ENCODE measurements at regions not wholly inside any gene's neighbourhood (a gene's known extent, or its start where the extent isn't known, plus 50 kb on each side); places are given as distances from the start of the nearest gene placed in this dataset.

DNA sequence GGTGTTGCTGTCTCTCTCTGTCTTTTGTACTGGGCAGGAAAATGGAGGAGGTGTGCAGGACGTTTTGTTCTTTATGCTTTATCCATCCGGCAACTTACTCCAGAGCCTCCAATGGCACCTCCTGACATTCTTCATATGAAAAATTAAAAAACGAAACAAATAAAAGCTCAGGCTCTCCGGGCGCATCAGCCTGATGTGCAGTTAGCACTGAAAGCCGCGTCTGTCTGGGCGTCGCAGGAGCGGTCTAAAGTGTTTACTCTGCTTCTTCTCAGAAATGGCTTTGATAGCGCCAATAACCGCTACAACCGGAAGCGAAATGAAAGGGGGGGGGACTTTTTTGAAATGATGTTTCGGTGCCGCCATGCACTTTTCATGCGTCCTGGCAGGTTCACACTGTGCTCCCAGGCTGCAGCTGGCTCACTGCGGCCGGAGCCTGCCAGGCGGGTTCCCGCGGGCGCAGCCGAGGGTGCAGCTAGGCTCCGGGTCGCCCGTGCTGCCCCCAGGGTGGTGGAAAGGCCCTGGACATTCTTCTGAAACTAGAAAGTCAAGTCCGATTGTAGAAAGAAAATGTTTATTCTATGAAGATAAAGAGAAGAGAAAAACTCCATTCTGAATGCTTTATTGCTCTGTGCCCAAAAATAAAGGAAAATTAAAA, 407.7 kb upstream of the IRX1 start:
- H4K20me1 ChIP-seq (ENCODE audit: insufficient read depth, low read length, poor library complexity, severe bottlenecking): no peaks in the 10 kb centered on the region
- no peak for TF ChIP-seq EZH2phosphoT487 (IDR thresholded peaks at IDR 0.05; ENCODE audit: borderline replicate concordance)
- TF ChIP-seq, protein P1, sequence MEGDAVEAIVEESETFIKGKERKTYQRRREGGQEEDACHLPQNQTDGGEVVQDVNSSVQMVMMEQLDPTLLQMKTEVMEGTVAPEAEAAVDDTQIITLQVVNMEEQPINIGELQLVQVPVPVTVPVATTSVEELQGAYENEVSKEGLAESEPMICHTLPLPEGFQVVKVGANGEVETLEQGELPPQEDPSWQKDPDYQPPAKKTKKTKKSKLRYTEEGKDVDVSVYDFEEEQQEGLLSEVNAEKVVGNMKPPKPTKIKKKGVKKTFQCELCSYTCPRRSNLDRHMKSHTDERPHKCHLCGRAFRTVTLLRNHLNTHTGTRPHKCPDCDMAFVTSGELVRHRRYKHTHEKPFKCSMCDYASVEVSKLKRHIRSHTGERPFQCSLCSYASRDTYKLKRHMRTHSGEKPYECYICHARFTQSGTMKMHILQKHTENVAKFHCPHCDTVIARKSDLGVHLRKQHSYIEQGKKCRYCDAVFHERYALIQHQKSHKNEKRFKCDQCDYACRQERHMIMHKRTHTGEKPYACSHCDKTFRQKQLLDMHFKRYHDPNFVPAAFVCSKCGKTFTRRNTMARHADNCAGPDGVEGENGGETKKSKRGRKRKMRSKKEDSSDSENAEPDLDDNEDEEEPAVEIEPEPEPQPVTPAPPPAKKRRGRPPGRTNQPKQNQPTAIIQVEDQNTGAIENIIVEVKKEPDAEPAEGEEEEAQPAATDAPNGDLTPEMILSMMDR (conservative IDR thresholded peaks at IDR 0.05; ENCODE audit: low read length): no peak
- no peaks in the 10 kb centered on the region for H3K4me1 ChIP-seq (ENCODE audit: insufficient read depth, low read length, poor library complexity, severe bottlenecking)
- H3K9ac ChIP-seq (ENCODE audit: low read depth, low read length, poor library complexity, severe bottlenecking): no peak overlapping the region
- no peak overlapping the region for H3K4me3 ChIP-seq (ENCODE audit: low read length, poor library complexity, severe bottlenecking)
- H3K36me3 ChIP-seq (ENCODE audit: insufficient read depth, low read length): no peaks in the 10 kb centered on the region
- no peaks in the 10 kb centered on the region for H3K27me3 ChIP-seq (ENCODE audit: insufficient read depth, low read length, poor library complexity, severe bottlenecking)
- no peak overlapping the region for H3K4me2 ChIP-seq (ENCODE audit: low read depth, low read length, poor library complexity, severe bottlenecking)
- H3F3A ChIP-seq (ENCODE audit: low read depth): no peaks in the 10 kb centered on the region
- H3K79me2 ChIP-seq (ENCODE audit: insufficient read depth, low read length): no peaks in the 10 kb centered on the region
- no peaks in the 10 kb centered on the region for H3K9me2 ChIP-seq (replicated peaks; ENCODE audit: low read depth, low read length)
- H2AFZ ChIP-seq (ENCODE audit: low read length): no peak overlapping the region
- no peaks in the 10 kb centered on the region; the same call in 1 of the 2 replicates for H3K9me3 ChIP-seq (ENCODE audit: insufficient read depth, low read depth, low read length)

DNA sequence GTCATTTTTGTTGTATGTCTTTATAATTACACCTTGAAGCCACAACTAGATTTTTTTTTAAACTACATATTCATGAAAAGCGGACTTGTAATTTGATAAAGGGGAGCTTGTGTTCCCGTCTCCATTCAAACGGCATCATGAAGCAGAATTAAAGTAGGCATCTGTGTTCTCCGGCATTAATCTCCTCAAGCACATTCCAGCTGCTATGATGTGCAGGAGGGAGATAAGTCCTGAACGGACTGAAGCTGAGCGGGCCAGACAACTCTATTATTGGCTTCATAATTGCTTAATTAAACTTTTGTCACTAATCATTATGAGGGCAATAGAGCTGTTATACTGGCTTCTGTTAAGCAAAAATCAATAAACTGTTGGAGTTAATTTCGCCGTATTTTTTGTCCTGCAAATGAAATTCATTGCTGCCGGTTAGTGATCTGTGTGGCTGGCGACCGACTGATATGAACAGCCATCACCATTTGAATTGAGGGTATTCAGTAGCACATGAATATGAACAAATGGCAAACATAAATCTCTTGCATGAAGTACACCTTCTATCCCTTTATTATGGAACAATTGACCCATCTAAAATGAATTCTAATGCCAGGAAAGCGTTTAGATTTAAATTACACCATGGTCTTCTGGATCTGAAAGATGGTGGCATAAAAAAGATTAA, 408.8 kb upstream of the IRX1 start:
- no peaks in the 10 kb centered on the region for H4K20me1 ChIP-seq (ENCODE audit: insufficient read depth, low read length, poor library complexity, severe bottlenecking)
- no peak overlapping the region for H3K4me3 ChIP-seq (ENCODE audit: low read length, poor library complexity, severe bottlenecking)
- H3K27me3 ChIP-seq (ENCODE audit: insufficient read depth, low read length, poor library complexity, severe bottlenecking): no peaks in the 10 kb centered on the region
- no peaks in the 10 kb centered on the region for H3K36me3 ChIP-seq (ENCODE audit: insufficient read depth, low read length)
- no peak overlapping the region for H2AFZ ChIP-seq (ENCODE audit: low read length)
- TF ChIP-seq, protein P1 (conservative IDR thresholded peaks at IDR 0.05; ENCODE audit: low read length): no peak
- no peak for TF ChIP-seq EZH2phosphoT487 (IDR thresholded peaks at IDR 0.05; ENCODE audit: borderline replicate concordance)
- H3K4me2 ChIP-seq (ENCODE audit: low read depth, low read length, poor library complexity, severe bottlenecking): no peak overlapping the region
- H3K9me2 ChIP-seq (replicated peaks; ENCODE audit: low read depth, low read length): no peaks in the 10 kb centered on the region
- no peaks in the 10 kb centered on the region for H3K4me1 ChIP-seq (ENCODE audit: insufficient read depth, low read length, poor library complexity, severe bottlenecking)
- peaks cover 4% of the 10 kb centered on the region; the same call in 1 of the 2 replicates for H3K9me3 ChIP-seq (ENCODE audit: insufficient read depth, low read depth, low read length)
- H3K79me2 ChIP-seq (ENCODE audit: insufficient read depth, low read length): no peaks in the 10 kb centered on the region
- no peaks in the 10 kb centered on the region for H3F3A ChIP-seq (ENCODE audit: low read depth)
- no peak overlapping the region for H3K9ac ChIP-seq (ENCODE audit: low read depth, low read length, poor library complexity, severe bottlenecking)

DNA sequence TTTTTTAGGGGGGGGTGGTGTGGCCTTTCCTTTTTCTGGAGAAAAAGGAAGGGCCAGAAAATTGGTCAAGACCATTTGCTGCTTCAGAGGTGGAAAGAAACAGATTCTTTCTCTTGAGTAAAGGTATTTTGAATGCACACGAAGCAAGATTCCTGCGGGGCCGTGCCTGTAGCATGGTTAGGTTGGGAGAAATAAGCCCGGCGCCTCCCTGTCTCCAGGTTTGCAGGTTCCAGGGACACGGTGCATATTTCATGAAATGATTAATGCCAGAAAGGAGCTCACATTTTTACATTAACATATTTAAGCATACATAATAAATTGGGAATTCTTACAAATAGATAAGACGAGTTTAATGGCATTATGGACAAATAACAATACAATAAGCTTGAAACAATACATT, 409.5 kb upstream of the IRX1 start:
- Histone ChIP-seq H3K4me3 (ENCODE audit: low read length, poor library complexity, severe bottlenecking) (no peak overlapping the region), H2AFZ (ENCODE audit: low read length) (no peak overlapping the region), H3K79me2 (ENCODE audit: insufficient read depth, low read length) (no peaks in the 10 kb centered on the region), H3K4me2 (ENCODE audit: low read depth, low read length, poor library complexity, severe bottlenecking) (no peak overlapping the region), H3K9ac (ENCODE audit: low read depth, low read length, poor library complexity, severe bottlenecking) (no peak overlapping the region), H3K4me1 (ENCODE audit: insufficient read depth, low read length, poor library complexity, severe bottlenecking) (no peaks in the 10 kb centered on the region), H3F3A (ENCODE audit: low read depth) (no peaks in the 10 kb centered on the region), H3K36me3 (ENCODE audit: insufficient read depth, low read length) (no peaks in the 10 kb centered on the region), H3K27me3 (ENCODE audit: insufficient read depth, low read length, poor library complexity, severe bottlenecking) (no peaks in the 10 kb centered on the region), H3K9me2 (replicated peaks; ENCODE audit: low read depth, low read length) (no peaks in the 10 kb centered on the region), H4K20me1 (ENCODE audit: insufficient read depth, low read length, poor library complexity, severe bottlenecking) (no peaks in the 10 kb centered on the region), H3K9me3 (ENCODE audit: insufficient read depth, low read depth, low read length) (peaks cover 4% of the 10 kb centered on the region; the same call in 1 of the 2 replicates)
- TF ChIP-seq EZH2phosphoT487 (IDR thresholded peaks at IDR 0.05; ENCODE audit: borderline replicate concordance): no peak
- TF ChIP-seq, protein P1 (conservative IDR thresholded peaks at IDR 0.05; ENCODE audit: low read length): no peak

Data from Loucy (cell line).